WTC11 (cell line): ENCODE measurements at regions not wholly inside any gene's neighbourhood (a gene's known extent, or its start where the extent isn't known, plus 50 kb on each side); places are given as distances from the start of the nearest gene placed in this dataset.

Experiments
- ESRRA ChIP-seq: sonication (generic); formaldehyde crosslinking; IDR thresholded peaks from 2 replicates; pipeline ENCODE4 v1.8.1; 2022; ENCODE audit warnings: mild to moderate bottlenecking, missing genetic modification reagents, borderline replicate concordance
- TF ChIP-seq, protein P1 (sequence below): sonication (generic); formaldehyde crosslinking; IDR thresholded peaks from 2 replicates; pipeline ENCODE4 v1.8.1; 2023; ENCODE audit warnings: mild to moderate bottlenecking, missing genetic modification reagents, borderline replicate concordance
- TF ChIP-seq, protein P2 (sequence below): fragments of 200-600 bp; IDR thresholded peaks from 2 replicates; pipeline ENCODE4 v1.8.0; 2022; ENCODE audit warnings: antibody characterized with exemption

DNA sequence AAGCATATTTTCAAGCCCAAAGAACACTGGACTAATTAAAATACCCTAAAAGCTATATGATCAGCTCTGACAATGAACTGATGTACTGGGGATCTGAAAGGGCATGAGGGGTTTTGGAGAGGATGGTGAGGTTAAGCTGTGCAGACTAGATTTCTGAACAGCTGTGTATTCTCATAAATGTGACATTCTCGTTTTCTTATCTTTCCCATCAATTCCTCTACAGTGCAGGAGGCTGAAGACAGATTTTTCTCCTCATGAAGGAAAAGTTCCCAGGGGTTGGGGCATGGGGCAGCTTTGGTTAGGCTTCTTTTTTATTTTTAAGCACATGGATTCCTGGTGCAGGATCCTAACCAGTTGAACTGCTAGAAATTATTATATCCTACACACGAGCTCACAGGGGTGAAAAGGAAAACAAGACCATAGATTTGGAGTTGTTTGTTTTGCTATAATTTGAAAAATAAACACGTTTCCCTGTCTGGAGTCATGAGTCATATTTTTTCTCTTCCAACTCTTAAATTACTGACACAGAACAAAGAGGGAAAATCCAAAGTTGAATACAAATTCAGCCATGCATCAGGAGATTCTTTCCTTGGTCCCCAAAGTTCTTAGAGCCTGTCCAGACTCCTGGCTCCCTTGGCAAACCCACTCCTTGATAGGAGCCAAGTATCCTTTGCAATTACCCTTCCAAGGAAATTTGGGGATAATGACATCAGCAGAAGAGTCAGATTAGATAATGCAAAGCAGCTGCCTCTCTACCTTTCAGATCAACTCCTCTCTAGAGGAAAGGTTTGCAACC is 147.7 kb upstream of the NPVF start:
- TF ChIP-seq, protein P1, sequence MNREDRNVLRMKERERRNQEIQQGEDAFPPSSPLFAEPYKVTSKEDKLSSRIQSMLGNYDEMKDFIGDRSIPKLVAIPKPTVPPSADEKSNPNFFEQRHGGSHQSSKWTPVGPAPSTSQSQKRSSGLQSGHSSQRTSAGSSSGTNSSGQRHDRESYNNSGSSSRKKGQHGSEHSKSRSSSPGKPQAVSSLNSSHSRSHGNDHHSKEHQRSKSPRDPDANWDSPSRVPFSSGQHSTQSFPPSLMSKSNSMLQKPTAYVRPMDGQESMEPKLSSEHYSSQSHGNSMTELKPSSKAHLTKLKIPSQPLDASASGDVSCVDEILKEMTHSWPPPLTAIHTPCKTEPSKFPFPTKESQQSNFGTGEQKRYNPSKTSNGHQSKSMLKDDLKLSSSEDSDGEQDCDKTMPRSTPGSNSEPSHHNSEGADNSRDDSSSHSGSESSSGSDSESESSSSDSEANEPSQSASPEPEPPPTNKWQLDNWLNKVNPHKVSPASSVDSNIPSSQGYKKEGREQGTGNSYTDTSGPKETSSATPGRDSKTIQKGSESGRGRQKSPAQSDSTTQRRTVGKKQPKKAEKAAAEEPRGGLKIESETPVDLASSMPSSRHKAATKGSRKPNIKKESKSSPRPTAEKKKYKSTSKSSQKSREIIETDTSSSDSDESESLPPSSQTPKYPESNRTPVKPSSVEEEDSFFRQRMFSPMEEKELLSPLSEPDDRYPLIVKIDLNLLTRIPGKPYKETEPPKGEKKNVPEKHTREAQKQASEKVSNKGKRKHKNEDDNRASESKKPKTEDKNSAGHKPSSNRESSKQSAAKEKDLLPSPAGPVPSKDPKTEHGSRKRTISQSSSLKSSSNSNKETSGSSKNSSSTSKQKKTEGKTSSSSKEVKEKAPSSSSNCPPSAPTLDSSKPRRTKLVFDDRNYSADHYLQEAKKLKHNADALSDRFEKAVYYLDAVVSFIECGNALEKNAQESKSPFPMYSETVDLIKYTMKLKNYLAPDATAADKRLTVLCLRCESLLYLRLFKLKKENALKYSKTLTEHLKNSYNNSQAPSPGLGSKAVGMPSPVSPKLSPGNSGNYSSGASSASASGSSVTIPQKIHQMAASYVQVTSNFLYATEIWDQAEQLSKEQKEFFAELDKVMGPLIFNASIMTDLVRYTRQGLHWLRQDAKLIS (CRISPR knock-in tag), result no peak
- TF ChIP-seq, protein P2, sequence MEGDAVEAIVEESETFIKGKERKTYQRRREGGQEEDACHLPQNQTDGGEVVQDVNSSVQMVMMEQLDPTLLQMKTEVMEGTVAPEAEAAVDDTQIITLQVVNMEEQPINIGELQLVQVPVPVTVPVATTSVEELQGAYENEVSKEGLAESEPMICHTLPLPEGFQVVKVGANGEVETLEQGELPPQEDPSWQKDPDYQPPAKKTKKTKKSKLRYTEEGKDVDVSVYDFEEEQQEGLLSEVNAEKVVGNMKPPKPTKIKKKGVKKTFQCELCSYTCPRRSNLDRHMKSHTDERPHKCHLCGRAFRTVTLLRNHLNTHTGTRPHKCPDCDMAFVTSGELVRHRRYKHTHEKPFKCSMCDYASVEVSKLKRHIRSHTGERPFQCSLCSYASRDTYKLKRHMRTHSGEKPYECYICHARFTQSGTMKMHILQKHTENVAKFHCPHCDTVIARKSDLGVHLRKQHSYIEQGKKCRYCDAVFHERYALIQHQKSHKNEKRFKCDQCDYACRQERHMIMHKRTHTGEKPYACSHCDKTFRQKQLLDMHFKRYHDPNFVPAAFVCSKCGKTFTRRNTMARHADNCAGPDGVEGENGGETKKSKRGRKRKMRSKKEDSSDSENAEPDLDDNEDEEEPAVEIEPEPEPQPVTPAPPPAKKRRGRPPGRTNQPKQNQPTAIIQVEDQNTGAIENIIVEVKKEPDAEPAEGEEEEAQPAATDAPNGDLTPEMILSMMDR, result no peak
- no peak for TF ChIP-seq ESRRA (CRISPR knock-in tag)
